Ramos (cell line): ENCODE measurements at regions not wholly inside any gene's neighbourhood (a gene's known extent, or its start where the extent isn't known, plus 50 kb on each side); places are given as distances from the start of the nearest gene placed in this dataset.

ENCODE experiments used
- in situ Hi-C: fragments of 300-500 bp; cut with MboI; formaldehyde crosslinking; loops from one replicate; pipeline ENCODE4 v1.14.3; 2022; ENCODE audit warnings: low sequenced_read_pairs; ENCODE audit not compliant: unreplicated experiment

DNA sequence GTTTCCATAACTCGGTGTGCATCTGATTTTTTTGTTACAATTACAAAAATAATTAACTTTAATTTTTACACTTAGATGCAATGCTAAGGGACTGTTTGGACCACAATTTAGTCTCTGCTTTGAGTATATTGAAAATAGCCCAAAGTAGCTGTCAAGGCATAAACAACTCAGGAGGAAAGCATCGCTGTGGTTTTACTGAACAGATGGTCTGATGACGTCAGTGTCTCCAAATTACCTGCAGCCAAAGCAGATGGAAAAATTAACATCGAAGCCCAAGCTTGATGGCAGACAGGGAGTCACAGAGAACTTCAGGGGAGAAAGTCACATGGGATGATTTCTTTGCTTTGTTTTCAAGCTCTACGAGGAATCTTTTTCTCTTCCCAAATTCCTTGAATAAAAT, 83.1 kb upstream of the PLCL2 start:
- in situ Hi-C loops = no loop called here

DNA sequence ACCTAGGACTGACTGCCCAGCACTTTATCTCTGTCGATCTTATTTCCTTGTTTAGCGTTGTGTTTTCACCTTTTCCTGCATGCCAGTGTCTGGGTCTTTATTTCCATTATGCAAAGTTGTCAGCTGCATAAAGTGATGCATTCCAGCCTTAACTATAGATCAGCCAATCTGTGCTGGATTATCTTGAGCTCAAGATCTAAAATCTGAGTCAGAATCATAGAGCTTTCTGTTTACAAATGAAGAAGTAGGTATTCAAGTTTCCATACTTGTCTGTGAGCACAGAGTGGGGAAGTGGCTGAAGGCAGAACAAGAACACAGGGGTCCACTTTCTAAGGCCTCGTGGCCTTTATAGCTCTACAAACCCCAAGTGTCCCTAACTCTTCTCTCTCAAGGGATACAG, 82.4 kb upstream of the PLCL2 start:
- in situ Hi-C loops = no loop called here

DNA sequence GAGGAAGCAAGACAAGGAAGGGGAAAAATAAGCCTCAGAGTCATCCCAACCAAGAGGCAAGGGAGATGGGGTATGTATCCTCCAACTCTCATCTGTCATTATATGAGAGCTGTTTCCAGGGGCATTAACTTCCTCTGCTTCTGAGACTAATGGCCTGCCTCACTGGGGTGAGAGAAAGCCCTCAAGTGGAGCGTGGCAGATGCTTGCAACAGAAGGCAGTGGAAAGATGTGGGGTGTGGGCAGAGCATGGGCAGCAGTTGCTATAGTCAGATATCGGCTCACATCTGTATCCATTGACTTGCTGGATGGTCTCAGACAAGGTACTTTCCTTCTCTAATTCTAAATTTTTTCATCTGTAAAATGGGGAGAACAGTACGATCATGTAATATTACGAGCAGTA, 81.7 kb upstream of the PLCL2 start:
- in situ Hi-C loops = no loop called here

DNA sequence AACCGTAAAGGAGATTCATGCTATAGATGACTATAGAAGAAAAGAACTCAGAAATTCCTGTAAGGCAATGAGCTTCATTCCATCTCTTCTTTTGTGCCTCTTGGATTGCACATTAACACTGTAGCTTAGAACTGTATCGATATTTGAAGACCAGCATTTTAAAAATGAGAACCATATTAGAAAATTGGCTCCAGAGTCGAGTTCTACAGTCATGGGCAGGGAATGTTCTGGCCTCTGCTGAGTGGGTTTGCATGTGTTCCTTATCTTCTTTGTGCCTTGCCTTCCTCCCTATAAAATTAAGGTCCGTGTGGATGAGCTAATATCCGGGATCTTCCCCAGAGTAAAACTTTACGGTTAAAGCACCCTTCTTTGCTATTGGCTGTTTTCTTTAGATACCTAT, 77.4 kb upstream of the PLCL2 start:
- in situ Hi-C loops = no loop called here

DNA sequence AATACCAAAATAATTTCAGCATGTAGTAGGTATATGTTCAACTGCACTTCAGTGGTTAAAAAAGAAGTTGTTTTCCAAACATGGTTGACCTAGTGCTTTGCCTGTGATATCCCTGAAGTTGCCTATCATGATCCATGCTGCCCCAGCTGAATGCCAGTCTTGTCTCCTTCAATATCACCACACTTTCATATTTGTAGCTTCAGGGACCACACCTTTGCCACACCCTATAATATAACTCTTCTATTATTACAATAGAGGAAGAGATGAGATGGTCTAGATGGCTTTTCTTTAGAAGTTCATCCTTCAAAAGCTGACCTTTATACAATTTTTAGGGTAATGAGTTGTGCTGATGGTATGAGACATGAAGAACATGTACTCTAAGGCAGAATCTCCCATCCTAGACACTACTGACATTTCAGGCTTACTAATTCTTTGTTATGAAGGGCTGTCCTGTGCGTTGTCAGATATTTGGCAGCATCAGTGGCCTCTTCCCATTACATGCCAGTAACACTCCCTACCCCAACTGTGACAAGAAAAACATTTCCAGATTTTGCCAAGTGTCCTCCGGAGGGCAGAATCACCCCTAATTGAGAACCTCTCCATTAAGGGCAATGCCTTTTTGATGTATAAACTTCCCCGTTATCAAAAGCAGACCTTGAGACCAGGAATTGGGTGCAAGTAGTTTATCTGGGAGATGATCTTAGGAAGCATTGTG, 76.2 kb upstream of the PLCL2 start:
- in situ Hi-C loops = no loop called here

DNA sequence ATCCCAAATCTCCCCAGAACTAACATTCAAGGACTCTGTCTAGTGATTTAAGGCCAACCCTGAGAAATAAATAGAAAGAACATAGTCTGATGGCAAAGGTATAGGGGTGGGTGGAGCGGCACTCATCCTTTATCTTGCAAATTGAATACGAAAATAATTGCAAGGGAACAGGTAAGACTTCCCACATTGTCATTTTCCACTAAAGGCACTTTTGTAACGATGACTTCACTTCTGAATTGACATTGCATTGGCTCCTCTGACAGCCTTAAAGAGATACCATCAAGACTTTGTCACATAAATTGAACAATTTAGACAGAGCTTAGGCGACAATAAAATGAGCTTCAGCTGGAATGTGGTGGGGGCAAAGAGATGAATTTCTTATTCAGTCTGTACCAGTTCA, 75.3 kb upstream of the PLCL2 start:
- in situ Hi-C loops = no loop called here

DNA sequence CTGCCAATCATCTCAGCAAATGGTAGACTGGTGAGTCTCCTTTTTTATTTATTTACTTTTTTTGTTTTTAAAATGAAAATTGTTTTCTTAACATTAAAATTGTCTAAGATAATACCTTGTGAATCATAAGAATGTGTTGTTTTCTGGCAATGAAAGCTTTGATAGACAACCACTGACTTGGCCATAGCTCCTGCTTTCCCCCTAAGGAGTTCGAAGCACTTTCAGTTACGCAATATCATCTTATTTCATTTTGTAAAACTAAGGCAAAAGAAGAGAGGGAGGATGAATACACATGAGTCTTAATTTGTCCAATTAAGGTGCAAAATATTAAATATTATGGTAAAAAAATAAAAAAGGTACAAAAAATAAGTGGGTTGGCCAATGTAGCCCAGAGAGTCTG, 74.8 kb upstream of the PLCL2 start:
- in situ Hi-C loops = no loop called here

DNA sequence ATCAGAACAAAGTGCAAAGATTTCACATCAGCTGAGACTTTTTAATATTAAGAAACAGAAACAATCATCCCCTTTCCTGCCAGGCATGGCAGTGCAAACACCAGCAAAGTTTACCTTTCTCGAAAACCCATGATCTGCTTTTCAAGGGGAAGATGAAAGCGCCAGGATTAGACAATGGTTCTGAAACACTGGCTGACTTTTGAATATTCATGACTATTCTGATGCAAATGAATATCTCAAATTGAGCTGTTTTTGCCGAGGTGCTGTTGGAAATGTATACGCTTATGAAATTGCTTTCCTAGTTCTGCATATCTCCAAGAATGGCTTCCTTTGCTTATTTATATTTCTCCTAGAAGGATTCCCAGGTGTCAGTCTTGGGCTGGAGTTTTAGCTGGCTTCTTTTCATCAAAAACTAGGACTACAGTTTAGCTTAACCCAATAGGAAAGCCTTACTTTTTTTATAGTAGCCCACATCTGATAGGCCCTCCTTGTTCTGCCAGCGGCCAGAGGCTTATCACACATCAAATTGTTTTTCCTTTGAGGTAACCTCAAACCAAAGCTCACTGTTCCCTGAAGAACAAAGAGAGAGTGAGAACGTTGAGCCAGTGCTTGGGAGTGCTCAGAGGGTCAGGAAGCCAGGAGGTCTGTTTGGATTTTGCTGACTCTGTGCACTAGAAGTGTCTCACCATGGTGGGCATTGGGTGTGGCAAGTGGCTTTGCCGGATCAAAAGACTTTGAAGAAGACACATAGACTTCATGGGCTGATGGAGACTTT, 74.0 kb upstream of the PLCL2 start:
- in situ Hi-C loops = no loop called here

DNA sequence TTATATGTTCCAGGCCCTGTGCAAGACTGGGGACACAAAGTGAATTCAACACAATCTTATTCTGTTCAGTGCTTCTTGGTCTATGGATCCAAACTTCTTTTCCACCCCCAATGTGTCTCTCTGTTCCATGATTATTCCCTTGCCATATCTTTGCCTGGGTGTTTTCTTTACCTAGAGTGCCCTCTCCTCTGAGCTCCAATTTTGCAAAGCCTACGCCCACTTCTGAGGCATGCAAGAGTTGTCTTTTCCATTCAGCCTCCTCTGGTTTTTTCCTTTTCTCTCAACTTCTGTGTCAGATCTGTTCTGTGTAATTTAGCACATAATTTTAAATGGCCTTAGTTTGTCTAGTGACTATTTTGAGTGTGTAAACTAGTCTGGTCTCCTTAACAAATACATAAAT, 72.8 kb upstream of the PLCL2 start:
- in situ Hi-C loops = no loop called here

DNA sequence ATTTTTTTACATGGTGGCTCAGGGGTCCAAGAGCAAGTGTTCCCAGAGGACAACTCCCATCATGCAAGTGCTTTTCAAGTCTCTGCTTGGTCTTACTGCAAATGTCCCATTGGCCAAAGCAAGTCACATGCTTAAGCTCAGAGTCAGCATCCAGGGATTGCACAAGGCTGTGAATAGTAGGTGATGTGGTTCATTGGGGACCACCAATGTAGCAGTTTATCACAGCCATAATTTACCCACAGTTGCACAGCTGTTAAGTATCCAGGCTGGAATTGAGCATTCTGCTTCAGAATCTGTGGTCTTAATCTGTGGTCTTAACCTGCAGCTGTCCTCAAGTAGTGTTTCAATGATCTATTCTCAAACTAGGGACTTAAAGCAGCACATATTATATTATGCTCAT, 71.4 kb upstream of the PLCL2 start:
- in situ Hi-C loops = no loop called here

DNA sequence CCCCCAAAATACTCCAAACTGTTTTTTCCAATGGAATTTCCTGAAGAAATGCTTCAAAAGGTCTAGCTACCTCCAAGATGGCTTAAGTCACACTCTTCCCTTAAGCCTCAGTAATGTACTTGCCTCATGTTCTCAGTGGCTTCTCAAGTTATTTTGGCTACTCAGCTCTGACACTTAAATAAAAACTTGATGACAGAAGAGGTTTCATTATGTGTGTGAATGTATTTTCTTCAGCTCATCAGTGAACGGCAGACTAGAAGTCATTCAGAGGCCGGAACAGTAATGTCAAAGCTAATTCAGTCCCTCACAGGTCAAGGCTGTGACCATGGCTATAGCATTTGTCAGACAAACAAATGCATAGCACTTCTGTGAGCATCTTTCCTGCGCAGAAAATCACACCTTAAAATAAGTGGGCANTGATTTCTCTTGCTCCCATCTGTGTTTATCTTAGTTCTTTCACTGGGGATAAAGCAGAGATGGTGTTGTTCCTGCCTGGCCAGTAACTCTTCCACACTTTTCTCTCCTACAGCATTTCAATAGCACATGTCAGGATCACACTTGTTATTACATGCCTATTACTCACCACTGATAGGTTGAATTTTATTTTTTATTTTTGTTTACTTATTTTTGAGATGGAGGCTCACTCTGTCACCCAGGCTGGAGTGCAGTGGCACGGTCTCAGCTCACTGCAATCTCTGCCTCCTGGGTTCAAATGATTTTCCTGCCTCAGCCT, 68.5 kb upstream of the PLCL2 start:
- in situ Hi-C loops = no loop called here

DNA sequence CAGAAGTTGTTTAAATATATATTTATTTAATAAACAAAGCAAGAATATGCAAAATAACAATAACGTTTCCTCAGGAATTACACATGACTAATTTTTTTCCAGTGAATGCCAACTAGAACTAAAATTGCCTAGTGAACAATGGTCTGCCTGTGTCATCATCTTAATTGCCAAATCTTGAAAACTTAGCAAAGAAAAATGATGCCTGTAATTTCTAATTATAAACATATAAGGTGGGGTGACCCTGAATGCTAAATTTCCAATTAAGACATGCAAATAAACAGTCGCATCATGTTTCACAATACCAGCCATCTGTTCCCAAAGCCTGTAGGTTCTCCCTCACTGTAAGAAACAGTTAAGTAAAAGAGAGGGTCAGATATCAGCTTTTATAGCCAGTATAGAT, 67.6 kb upstream of the PLCL2 start:
- in situ Hi-C loops = no loop called here

DNA sequence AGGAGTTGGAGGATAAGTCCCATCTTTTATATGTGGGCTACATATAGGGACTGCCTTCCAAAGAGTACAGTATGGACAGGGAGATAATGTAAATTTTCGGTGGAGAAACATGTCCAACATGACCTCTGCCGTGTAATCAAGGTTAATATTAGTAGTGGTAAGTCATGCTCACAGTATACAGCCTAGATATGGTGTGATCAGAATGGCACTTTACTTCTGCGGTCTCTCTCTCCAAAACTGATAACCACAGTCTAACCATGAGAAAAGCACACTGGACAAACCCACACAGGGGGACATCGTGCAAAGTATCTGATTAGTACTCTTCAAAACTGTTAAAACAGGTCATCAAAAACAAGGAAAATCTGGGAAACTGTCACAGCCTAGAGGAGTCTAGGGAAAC, 66.6 kb upstream of the PLCL2 start:
- in situ Hi-C loops = no loop called here

DNA sequence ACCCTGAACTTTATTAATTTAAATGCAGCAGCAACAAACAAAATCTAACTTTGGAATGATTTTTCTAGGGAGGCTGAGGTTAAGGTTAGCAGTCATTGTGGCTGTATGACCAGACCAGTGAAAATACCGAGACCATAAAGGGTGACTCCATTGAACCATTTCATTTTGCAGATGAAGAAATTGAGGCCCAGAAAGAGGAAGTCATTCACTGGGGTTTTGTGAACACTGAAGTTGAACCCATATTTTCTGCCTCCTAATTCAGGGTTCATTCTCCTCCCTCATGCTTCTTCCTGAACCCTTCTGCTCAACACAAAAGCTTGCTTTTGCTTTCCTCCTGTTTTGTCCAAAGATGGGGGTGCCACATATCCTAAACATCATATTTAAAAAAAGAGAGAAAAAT, 65.8 kb upstream of the PLCL2 start:
- in situ Hi-C loops = no loop called here

DNA sequence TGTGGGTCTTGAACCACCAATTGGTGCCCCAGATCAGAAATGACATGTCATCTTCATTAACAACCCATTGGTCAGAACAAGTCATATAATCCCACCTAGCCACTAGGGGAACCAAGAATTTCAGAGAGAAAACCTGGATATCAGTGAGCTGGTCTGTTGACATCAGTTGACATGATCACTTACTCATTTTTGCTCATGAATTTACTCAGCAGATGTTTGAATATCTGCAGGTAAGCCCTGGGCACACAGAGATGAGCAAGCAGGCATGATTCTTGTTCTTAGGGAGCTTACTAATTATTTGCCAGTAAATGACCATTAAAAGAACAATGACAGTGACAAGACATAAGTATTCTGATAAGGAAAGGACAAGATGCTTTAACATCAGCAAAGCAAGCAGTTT, 64.3 kb upstream of the PLCL2 start:
- in situ Hi-C loops = no loop called here

DNA sequence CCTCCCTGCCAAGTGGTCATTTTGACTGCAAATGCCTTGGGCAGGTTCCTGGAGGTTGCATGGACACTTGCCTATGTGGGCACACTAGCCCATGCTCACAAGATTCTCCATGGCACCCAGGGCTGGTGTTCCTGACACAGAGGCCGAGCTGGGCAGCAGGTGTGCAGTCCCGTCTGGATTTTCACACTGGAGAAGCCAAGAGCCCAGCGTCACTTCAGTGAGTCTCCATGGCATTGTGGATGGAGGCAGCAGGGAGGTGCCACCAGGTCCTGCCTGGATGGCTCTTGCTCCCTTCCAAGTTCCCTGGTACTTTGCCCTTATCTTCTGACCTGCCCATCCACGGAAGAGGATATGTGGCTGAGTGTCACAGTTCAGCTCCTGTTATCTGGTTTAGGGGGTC, 63.7 kb upstream of the PLCL2 start:
- in situ Hi-C loops = no loop called here

DNA sequence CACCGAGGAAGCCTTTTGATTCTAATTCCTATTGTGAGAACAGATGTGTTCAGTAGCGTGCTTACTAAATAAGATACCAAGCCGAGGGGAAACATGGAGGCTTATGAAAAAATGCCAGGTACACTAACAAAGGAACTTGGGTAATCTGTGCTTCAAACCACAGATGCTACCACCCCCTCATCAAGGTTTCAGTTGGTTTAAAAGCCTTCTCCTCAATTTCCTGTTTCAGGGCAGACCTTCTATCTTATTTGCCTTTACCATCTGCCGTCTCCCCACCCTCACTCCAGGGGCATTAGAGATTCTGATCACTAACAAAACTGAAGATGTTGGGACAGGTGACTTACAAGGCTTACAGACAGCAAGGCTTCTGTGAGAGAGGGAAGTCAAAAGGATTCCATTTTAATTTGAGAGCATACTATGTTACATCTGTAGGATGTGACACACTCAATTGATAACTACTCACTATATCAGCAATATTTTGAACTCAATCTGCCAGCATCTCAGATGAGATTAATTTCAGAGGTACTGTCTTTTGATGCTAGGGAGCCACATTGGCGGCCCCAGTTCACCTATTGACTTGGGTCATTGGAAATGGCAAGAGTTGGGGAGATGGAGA, 60.6 kb upstream of the PLCL2 start:
- in situ Hi-C loops = no loop called here

DNA sequence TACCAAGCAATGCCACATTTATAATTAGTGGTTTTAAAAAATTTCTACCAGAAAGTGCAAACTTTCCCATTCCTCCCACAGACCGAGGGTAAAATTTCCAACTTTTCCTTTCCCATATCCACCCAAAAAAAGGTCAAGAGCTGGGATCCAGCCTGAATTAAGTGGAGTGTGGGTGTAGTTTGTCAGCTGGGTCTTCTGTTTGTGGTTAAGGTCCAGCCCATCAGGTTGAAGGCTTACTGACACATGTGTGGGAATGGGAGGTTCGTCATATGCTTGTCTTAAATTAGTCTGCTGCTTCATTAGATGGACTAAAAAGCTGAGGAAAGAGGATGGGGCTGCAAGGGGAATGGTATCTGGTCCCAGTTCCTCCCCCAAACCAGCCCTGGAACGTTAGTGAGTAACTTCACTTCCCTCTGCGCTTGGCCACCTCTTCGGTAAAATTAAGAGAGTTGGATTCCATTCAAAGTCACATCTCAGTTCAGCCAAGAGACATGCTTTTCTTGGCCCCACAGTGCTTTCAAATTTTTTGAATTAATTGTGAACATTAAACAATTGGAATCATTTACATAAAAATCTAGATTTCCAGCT, 59.0 kb upstream of the PLCL2 start:
- in situ Hi-C loops = loop anchor here (5.0 kb wide), 1 partner anchor 407 kb away; no protein-coding TSS in a partner anchor

DNA sequence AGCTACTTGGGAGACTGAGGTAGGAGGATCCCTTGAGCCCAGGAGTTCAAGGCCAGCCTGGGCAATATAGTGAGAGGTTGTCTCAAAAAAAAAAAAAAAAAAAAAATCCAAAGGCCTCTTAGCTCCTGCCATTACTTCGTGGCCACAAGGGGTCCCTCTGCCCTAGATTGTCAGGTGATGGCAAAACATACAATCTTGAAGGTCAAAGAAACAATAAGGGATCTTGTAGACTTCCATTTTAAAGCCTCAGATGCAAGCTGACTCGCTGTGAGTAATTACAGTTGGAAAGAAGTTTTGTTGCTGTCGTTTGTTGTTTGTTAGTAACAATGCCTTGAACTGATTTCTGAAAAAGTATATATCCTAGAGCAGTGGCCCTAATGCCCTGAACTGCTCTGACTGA, 55.9 kb upstream of the PLCL2 start:
- in situ Hi-C loops = loop anchor here (5.0 kb wide), 1 partner anchor 403 kb away; no protein-coding TSS in a partner anchor

DNA sequence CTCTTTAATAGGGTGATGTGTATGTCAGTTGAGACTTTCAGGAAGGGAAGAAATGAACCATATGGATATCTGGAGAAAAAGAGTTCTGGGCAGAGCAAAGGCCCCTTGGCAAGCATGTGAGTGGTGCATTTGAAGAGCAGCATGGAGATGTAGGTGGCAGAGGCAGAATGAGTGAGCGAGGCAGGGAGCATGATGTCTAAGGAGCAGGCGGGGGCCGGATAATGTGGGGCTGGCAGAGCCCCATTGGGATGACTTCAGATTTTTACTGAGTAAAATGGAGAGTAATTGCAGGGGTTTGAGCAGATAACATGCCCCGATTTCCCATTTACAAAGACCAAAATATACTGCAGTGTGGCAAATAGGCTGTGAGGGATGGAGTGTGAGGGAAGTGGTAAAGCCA, 52.9 kb upstream of the PLCL2 start:
- in situ Hi-C loops = no loop called here
